Lower leg skin (tissue), 3 donors: ENCODE measurements at regions not wholly inside any gene's neighbourhood (a gene's known extent, or its start where the extent isn't known, plus 50 kb on each side); places are given as distances from the start of the nearest gene placed in this dataset.

ENCODE experiments used
- CTCF ChIP-seq, 3 donors: fragments of 450-650 bp; IDR thresholded peaks; one replicate each; pipeline ENCODE4 v1.5.1; 2016; ENCODE audit warnings: antibody characterized with exemption in 3 of 3, mild to moderate bottlenecking in 3 of 3, moderate library complexity in 2 of 3
- POLR2A ChIP-seq, 2 donors: fragments of 450-650 bp; IDR thresholded peaks; one replicate each; pipeline ENCODE4 v1.6.1; 2016 to 2017; ENCODE audit warnings: antibody characterized with exemption in 2 of 2, mild to moderate bottlenecking in 1 of 2, moderate library complexity in 1 of 2

GRCh38 chrX:138492371-138492770 lies 219.1 kb downstream of the FGF13 start:
- no peak for TF ChIP-seq CTCF (IDR thresholded peaks at IDR 0.05)
- no peak for TF ChIP-seq POLR2A (IDR thresholded peaks at IDR 0.05)
